ENCODE measurements at regions not wholly inside any gene's neighbourhood (a gene's known extent, or its start where the extent isn't known, plus 50 kb on each side); places are given as distances from the start of the nearest gene placed in this dataset.

GRCh38 chr1:117261424-117261785 lies 50.7 kb upstream of the VTCN1 start (continued):
- TF ChIP-seq PRDM10 (IDR thresholded peaks at IDR 0.05; ENCODE audit: partially characterized antibody) (no peak), MAX (CRISPR knock-in tag; IDR thresholded peaks at IDR 0.05) (no peak), IRF2 (CRISPR knock-in tag; IDR thresholded peaks at IDR 0.05) (no peak), ZNF57 (CRISPR knock-in tag; IDR thresholded peaks at IDR 0.05) (no peak), MTA2 (IDR thresholded peaks at IDR 0.05; ENCODE audit: low read depth) (no peak), CBX2 (IDR thresholded peaks at IDR 0.05; ENCODE audit: insufficient read depth, low read length, poor library complexity, severe bottlenecking) (no peak), FOXJ3 (CRISPR knock-in tag; IDR thresholded peaks at IDR 0.05) (no peak), ZC3H11A (IDR thresholded peaks at IDR 0.05; ENCODE audit: low read depth, low read length) (no peak), THRA (IDR thresholded peaks at IDR 0.05) (no peak)

Measured in K562 (cell line).